ENCODE measurements at regions not wholly inside any gene's neighbourhood (a gene's known extent, or its start where the extent isn't known, plus 50 kb on each side); places are given as distances from the start of the nearest gene placed in this dataset.

GRCh38 chr21:22582026-22582425, 1583.8 kb downstream of the NCAM2 start:
- TF ChIP-seq CTCF (IDR thresholded peaks at IDR 0.05; ENCODE audit: unreplicated experiment in 3 of 3) = no peak
- H3K27ac Mint-ChIP-seq = no peak overlapping the region
- H3K4me3 Mint-ChIP-seq = no peak overlapping the region
- peaks cover 6% of the 10 kb centered on the region for H3K4me1 Mint-ChIP-seq
- H3K27me3 Mint-ChIP-seq (ENCODE audit: low read depth) = no peaks in the 10 kb centered on the region
- H3K36me3 Mint-ChIP-seq (ENCODE audit: low read depth) = no peaks in the 10 kb centered on the region
- H3K9me3 Mint-ChIP-seq = no peaks in the 10 kb centered on the region

- H3K36me3 Mint-ChIP-seq (ENCODE audit: low read depth) = no peaks in the 10 kb centered on the region
- H3K4me3 Mint-ChIP-seq = no peak overlapping the region
- peaks cover 6% of the 10 kb centered on the region for H3K4me1 Mint-ChIP-seq
- H3K27me3 Mint-ChIP-seq (ENCODE audit: low read depth) = no peaks in the 10 kb centered on the region
- no peak overlapping the region for H3K27ac Mint-ChIP-seq
- no peaks in the 10 kb centered on the region for H3K9me3 Mint-ChIP-seq
- no peak for TF ChIP-seq CTCF (IDR thresholded peaks at IDR 0.05; ENCODE audit: unreplicated experiment in 3 of 3)
Measured at GRCh38 chr21:22584308-22584707, 1586.1 kb downstream of the NCAM2 start.

GRCh38 chr21:22585558-22585957, 1587.3 kb downstream of the NCAM2 start:
- no peak overlapping the region for H3K4me3 Mint-ChIP-seq
- H3K27me3 Mint-ChIP-seq (ENCODE audit: low read depth) = no peaks in the 10 kb centered on the region
- no peaks in the 10 kb centered on the region for H3K36me3 Mint-ChIP-seq (ENCODE audit: low read depth)
- TF ChIP-seq CTCF (IDR thresholded peaks at IDR 0.05; ENCODE audit: unreplicated experiment in 3 of 3) = no peak
- no peaks in the 10 kb centered on the region for H3K9me3 Mint-ChIP-seq
- H3K4me1 Mint-ChIP-seq = peaks cover 6% of the 10 kb centered on the region
- no peak overlapping the region for H3K27ac Mint-ChIP-seq

GRCh38 chr21:22597660-22598255, 1599.5 kb downstream of the NCAM2 start:
- peaks cover 6% of the 10 kb centered on the region for H3K9me3 Mint-ChIP-seq
- H3K36me3 Mint-ChIP-seq (ENCODE audit: low read depth) = no peaks in the 10 kb centered on the region
- H3K4me3 Mint-ChIP-seq = no peak overlapping the region
- TF ChIP-seq CTCF (IDR thresholded peaks at IDR 0.05; ENCODE audit: unreplicated experiment in 3 of 3) = no peak
- no peak overlapping the region for H3K27ac Mint-ChIP-seq
- H3K27me3 Mint-ChIP-seq (ENCODE audit: low read depth) = peaks cover 4% of the 10 kb centered on the region
- H3K4me1 Mint-ChIP-seq = no peaks in the 10 kb centered on the region

GRCh38 chr21:22609802-22610201, 1611.6 kb downstream of the NCAM2 start:
- no peak for TF ChIP-seq CTCF (IDR thresholded peaks at IDR 0.05; ENCODE audit: unreplicated experiment in 3 of 3)
- Mint-ChIP-seq H3K36me3 (ENCODE audit: low read depth) (no peaks in the 10 kb centered on the region), H3K9me3 (no peaks in the 10 kb centered on the region), H3K4me3 (no peak overlapping the region), H3K27me3 (ENCODE audit: low read depth) (peaks cover 3% of the 10 kb centered on the region), H3K4me1 (no peaks in the 10 kb centered on the region), H3K27ac (no peak overlapping the region)

- no peak overlapping the region for H3K4me3 Mint-ChIP-seq
- H3K27ac Mint-ChIP-seq = no peak overlapping the region
- TF ChIP-seq CTCF (IDR thresholded peaks at IDR 0.05; ENCODE audit: unreplicated experiment in 3 of 3) = no peak
- H3K27me3 Mint-ChIP-seq (ENCODE audit: low read depth) = no peaks in the 10 kb centered on the region
- no peaks in the 10 kb centered on the region for H3K9me3 Mint-ChIP-seq
- H3K4me1 Mint-ChIP-seq = no peaks in the 10 kb centered on the region
- no peaks in the 10 kb centered on the region for H3K36me3 Mint-ChIP-seq (ENCODE audit: low read depth)
Measured at GRCh38 chr21:22627911-22628310, 1629.7 kb downstream of the NCAM2 start.
